ENCODE measurements at regions not wholly inside any gene's neighbourhood (a gene's known extent, or its start where the extent isn't known, plus 50 kb on each side); places are given as distances from the start of the nearest gene placed in this dataset.

DNA sequence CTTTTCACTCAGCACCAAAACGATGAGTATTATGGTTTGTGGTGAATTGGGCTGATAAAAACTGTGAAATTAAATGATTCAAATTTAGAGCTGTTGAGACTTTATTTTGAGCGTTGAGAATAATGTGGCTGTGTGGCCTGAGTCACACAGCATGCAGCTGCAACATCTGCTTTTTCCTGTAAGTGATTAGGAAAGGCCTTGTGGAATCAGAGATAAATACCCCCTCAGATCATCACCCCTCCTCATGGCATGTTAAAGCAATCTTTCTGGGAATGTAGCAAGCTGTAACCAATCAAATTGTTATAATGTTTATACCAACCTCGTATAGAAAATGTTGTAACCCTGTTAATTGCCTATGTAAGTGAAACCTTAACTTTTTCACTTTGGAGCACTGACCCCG lies 90.0 kb upstream of the GRPR start:
- Histone ChIP-seq H3K36me3 (no peaks in the 10 kb centered on the region), H3K4me2 (no peak overlapping the region; a peak in 1 of 22 replicates)

DNA sequence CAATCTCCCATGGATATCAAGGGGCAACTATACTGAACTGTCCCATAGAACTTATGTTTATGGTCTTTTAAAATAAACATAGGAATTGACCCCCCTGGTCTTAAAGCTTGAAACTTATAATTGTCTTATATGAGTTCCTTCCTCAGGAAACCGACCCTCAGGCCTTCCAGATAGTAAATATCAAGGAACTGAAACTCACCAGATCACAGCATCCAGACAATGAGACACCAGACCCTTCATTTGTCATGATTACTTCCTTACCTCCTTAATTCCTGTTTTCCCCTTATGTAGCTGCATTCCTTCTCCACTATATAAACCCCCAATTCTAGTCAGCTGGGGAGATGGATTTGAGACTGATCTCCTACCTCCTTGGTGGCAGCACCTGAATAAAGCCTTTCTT lies 94.8 kb upstream of the GRPR start:
- no peaks in the 10 kb centered on the region for H4K20me1 ChIP-seq

More for the DNA sequence above, 90.0 kb upstream of the GRPR start:
- H3K4me1 ChIP-seq = peaks cover 0 to 14% (median 3%) of the 10 kb centered on the region in 10 experiments; a peak in 10 of 20 replicates
- H3K4me3 ChIP-seq = no peak overlapping the region
- H3K9ac ChIP-seq = no peak overlapping the region
- TF ChIP-seq Cebpa-rat (IDR thresholded peaks at IDR 0.05) = no peak
- peaks cover 85 to 100% (median 98%) of the 10 kb centered on the region in 11 experiments for H3K27me3 ChIP-seq
- H3K9me3 ChIP-seq (replicated peaks in 1 of 11) = peaks cover 0 to 11% (median 0%) of the 10 kb centered on the region in 11 experiments; a peak in 4 of 22 replicates
- H3K27ac ChIP-seq = no peak overlapping the region
- H4K20me1 ChIP-seq = peaks cover 0 to 3% (median 0%) of the 10 kb centered on the region in 11 experiments; a peak in 1 of 22 replicates

DNA sequence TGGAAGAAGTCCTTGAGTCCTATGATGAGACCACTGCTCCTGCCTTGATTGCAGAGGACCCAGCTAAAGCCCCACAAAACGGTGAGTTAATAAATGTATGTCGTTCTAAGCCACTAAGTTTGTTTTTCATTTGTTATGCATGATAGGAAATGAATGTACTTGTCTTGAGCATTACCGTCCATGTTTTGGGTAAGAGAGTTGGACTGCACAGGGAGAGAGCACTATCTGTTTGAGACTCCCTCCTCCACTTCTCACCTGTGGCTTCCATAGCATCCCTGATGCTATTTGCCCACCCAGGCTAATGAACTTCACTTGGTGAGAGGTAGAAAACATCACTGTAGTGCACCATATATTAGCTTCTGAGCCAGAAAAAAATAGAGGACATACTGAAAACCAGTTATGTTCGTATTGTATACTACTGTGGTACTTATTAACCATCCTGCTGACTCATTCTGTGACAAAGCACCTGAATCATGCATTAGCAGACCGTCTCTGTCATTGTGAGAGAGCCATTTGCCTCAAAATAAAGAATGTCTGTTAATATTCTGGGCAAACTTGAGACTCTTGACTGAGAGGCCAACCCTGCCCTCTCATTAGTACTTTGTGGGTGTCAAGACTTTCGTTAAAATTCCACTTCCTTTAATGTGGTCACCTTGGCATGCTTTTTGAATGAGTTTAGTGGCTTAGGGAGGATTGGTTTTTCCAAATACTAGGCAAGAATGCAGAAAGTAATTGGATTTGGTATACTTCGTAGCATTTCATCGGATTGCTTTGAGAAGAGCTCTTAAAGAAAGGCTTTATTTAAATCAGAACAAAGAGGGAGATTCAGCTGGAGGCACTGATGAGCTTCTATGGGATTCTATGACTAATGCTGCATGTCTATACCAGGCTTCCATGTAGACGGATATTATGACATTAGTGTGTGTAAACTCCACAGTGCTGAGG lies 99.3 kb upstream of the GRPR start:
- no peak for TF ChIP-seq Cebpa-rat (IDR thresholded peaks at IDR 0.05)
- H3K36me3 ChIP-seq = no peaks in the 10 kb centered on the region
- peaks cover 91 to 100% (median 99%) of the 10 kb centered on the region in 11 experiments for H3K27me3 ChIP-seq
- peaks cover 0 to 42% (median 4%) of the 10 kb centered on the region in 10 experiments; a peak in 11 of 20 replicates for H3K4me1 ChIP-seq
- H3K27ac ChIP-seq = no peak overlapping the region
- peak overlapping the region in 3 of 11 experiments; percentile 2 to 22 (median 19); a peak in 5 of 22 replicates for H3K4me2 ChIP-seq
- no peaks in the 10 kb centered on the region for H4K20me1 ChIP-seq
- no peak overlapping the region for H3K9ac ChIP-seq
- H3K9me3 ChIP-seq (replicated peaks in 1 of 11) = peaks cover 0 to 24% (median 0%) of the 10 kb centered on the region in 11 experiments; a peak in 6 of 22 replicates
- H3K4me3 ChIP-seq = no peak overlapping the region

More for the DNA sequence above, 94.8 kb upstream of the GRPR start:
- Histone ChIP-seq H3K9ac (no peak overlapping the region), H3K4me2 (peak overlapping the region in 7 of 11 experiments; percentile 7 to 42 (median 24); a peak in 9 of 22 replicates), H3K9me3 (replicated peaks in 1 of 11) (peaks cover 0 to 6% (median 0%) of the 10 kb centered on the region in 11 experiments; a peak in 2 of 22 replicates), H3K4me3 (no peak overlapping the region), H3K27me3 (peaks cover 86 to 100% (median 98%) of the 10 kb centered on the region in 11 experiments), H3K27ac (no peak overlapping the region), H3K36me3 (no peaks in the 10 kb centered on the region), H3K4me1 (peaks cover 0 to 32% (median 4%) of the 10 kb centered on the region in 10 experiments; a peak in 10 of 20 replicates)
- no peak for TF ChIP-seq Cebpa-rat (IDR thresholded peaks at IDR 0.05)

- no peaks in the 10 kb centered on the region for H3K36me3 ChIP-seq
- peaks cover 0 to 24% (median 0%) of the 10 kb centered on the region in 11 experiments; a peak in 6 of 22 replicates for H3K9me3 ChIP-seq (replicated peaks in 1 of 11)
- no peaks in the 10 kb centered on the region for H4K20me1 ChIP-seq
- no peak overlapping the region for H3K27ac ChIP-seq
- 0 out of 22 replicates have a peak, but pooled peaks of 1 of the 11 experiments have one; percentile 29 for TF ChIP-seq Cebpa-rat (IDR thresholded peaks at IDR 0.05)
- no peak overlapping the region for H3K9ac ChIP-seq
- peaks cover 0 to 31% (median 0%) of the 10 kb centered on the region in 10 experiments; a peak in 6 of 20 replicates for H3K4me1 ChIP-seq
- peak overlapping the region in 4 of 11 experiments; percentile 19 to 35 (median 21); a peak in 8 of 22 replicates for H3K4me2 ChIP-seq
- peaks cover 93 to 100% (median 99%) of the 10 kb centered on the region in 11 experiments for H3K27me3 ChIP-seq
- H3K4me3 ChIP-seq = no peak overlapping the region
Measured at GRCh38 chrX:16022580-16023200, 100.7 kb upstream of the GRPR start.

- Histone ChIP-seq H3K27ac (no peak overlapping the region), H3K4me1 (peaks cover 0 to 14% (median 0%) of the 10 kb centered on the region in 10 experiments; a peak in 6 of 20 replicates), H3K4me3 (no peak overlapping the region), H3K9me3 (replicated peaks in 1 of 11) (peaks cover 0 to 24% (median 0%) of the 10 kb centered on the region in 11 experiments; a peak in 6 of 22 replicates), H4K20me1 (peaks cover 0 to 4% (median 0%) of the 10 kb centered on the region in 11 experiments; a peak in 1 of 22 replicates), H3K9ac (no peak overlapping the region), H3K27me3 (peaks cover 89 to 100% (median 98%) of the 10 kb centered on the region in 11 experiments), H3K36me3 (no peaks in the 10 kb centered on the region), H3K4me2 (no peak overlapping the region)
- TF ChIP-seq Cebpa-rat (IDR thresholded peaks at IDR 0.05) = no peak
Measured at GRCh38 chrX:16018291-16018690, 105.1 kb upstream of the GRPR start.

- peaks cover 0 to 4% (median 0%) of the 10 kb centered on the region in 11 experiments; a peak in 1 of 22 replicates for H4K20me1 ChIP-seq
- no peaks in the 10 kb centered on the region for H3K9me3 ChIP-seq (replicated peaks in 1 of 11)
- no peak overlapping the region for H3K4me2 ChIP-seq
- no peak overlapping the region for H3K9ac ChIP-seq
- H3K4me1 ChIP-seq = no peaks in the 10 kb centered on the region
- no peak overlapping the region for H3K27ac ChIP-seq
- TF ChIP-seq Cebpa-rat (IDR thresholded peaks at IDR 0.05) = no peak
- H3K4me3 ChIP-seq = no peak overlapping the region
- no peaks in the 10 kb centered on the region for H3K36me3 ChIP-seq
- H3K27me3 ChIP-seq = peaks cover 91 to 100% (median 96%) of the 10 kb centered on the region in 11 experiments
Measured at GRCh38 chrX:16014171-16014570, 109.2 kb upstream of the GRPR start.

GRCh38 chrX:16012250-16012649 lies 111.1 kb upstream of the GRPR start:
- TF ChIP-seq Cebpa-rat (IDR thresholded peaks at IDR 0.05) = no peak
- H3K9me3 ChIP-seq (replicated peaks in 1 of 11) = no peaks in the 10 kb centered on the region
- H3K4me1 ChIP-seq = 0 out of 20 replicates have a peak, but pooled peaks cover 0 to 5% (median 0%) of the 10 kb centered on the region in 10 experiments

GRCh38 chrX:16005917-16006316 lies 117.4 kb upstream of the GRPR start:
- Histone ChIP-seq H3K4me3 (no peak overlapping the region), H3K9ac (no peak overlapping the region), H3K9me3 (replicated peaks in 1 of 11) (peaks cover 0 to 19% (median 0%) of the 10 kb centered on the region in 11 experiments; a peak in 5 of 22 replicates), H3K27ac (no peak overlapping the region), H3K4me2 (no peak overlapping the region), H3K27me3 (peaks cover 94 to 100% (median 96%) of the 10 kb centered on the region in 11 experiments), H3K4me1 (0 out of 20 replicates have a peak, but pooled peaks cover 0 to 5% (median 0%) of the 10 kb centered on the region in 10 experiments), H3K36me3 (no peaks in the 10 kb centered on the region), H4K20me1 (no peaks in the 10 kb centered on the region)
- TF ChIP-seq Cebpa-rat (IDR thresholded peaks at IDR 0.05) = no peak

More at GRCh38 chrX:16012250-16012649, 111.1 kb upstream of the GRPR start:
- H3K27me3 ChIP-seq = peaks cover 91 to 100% (median 97%) of the 10 kb centered on the region in 11 experiments
- H4K20me1 ChIP-seq = peaks cover 0 to 4% (median 0%) of the 10 kb centered on the region in 11 experiments; a peak in 1 of 22 replicates
- no peak overlapping the region for H3K4me2 ChIP-seq
- no peak overlapping the region for H3K4me3 ChIP-seq
- no peaks in the 10 kb centered on the region for H3K36me3 ChIP-seq
- H3K9ac ChIP-seq = no peak overlapping the region
- H3K27ac ChIP-seq = no peak overlapping the region

All from BLaER1 treated with 17β-estradiol and CSF1 and Interleukin-3, amounts not matched to agents 10 nM and 100 nM (cell line).